Epithelial cell of proximal tubule (primary cell): ENCODE measurements at regions not wholly inside any gene's neighbourhood (a gene's known extent, or its start where the extent isn't known, plus 50 kb on each side); places are given as distances from the start of the nearest gene placed in this dataset.
A peak's percentile ranks its signal among the peaks of the same experiment; 100 is the strongest.

ENCODE experiments used
- DNase-seq: peaks from one replicate; pipeline ENCODE4 v3.0.0-alpha.2; 2011; ENCODE audit warnings: low read depth
- H3K4me3 ChIP-seq: 2 replicates; pipeline ENCODE4 v1.5.1; 2011; ENCODE audit warnings: low read depth, mild to moderate bottlenecking, low read length
- TF ChIP-seq, protein P1 (sequence below): conservative IDR thresholded peaks from 2 replicates; pipeline ENCODE4 v1.5.1; 2012; ENCODE audit warnings: low read depth, mild to moderate bottlenecking, low read length

- TF ChIP-seq, protein P1, sequence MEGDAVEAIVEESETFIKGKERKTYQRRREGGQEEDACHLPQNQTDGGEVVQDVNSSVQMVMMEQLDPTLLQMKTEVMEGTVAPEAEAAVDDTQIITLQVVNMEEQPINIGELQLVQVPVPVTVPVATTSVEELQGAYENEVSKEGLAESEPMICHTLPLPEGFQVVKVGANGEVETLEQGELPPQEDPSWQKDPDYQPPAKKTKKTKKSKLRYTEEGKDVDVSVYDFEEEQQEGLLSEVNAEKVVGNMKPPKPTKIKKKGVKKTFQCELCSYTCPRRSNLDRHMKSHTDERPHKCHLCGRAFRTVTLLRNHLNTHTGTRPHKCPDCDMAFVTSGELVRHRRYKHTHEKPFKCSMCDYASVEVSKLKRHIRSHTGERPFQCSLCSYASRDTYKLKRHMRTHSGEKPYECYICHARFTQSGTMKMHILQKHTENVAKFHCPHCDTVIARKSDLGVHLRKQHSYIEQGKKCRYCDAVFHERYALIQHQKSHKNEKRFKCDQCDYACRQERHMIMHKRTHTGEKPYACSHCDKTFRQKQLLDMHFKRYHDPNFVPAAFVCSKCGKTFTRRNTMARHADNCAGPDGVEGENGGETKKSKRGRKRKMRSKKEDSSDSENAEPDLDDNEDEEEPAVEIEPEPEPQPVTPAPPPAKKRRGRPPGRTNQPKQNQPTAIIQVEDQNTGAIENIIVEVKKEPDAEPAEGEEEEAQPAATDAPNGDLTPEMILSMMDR = no peak
- no peak for DNase-seq
- no peak overlapping the region for H3K4me3 ChIP-seq
Measured at GRCh38 chr2:126792186-126792585, 106.5 kb upstream of the TEX51 start.

- TF ChIP-seq, protein P1 = no peak
- DNase-seq = no peak
- no peak overlapping the region for H3K4me3 ChIP-seq
Measured at GRCh38 chr2:126792993-126793392, 105.7 kb upstream of the TEX51 start.

DNA sequence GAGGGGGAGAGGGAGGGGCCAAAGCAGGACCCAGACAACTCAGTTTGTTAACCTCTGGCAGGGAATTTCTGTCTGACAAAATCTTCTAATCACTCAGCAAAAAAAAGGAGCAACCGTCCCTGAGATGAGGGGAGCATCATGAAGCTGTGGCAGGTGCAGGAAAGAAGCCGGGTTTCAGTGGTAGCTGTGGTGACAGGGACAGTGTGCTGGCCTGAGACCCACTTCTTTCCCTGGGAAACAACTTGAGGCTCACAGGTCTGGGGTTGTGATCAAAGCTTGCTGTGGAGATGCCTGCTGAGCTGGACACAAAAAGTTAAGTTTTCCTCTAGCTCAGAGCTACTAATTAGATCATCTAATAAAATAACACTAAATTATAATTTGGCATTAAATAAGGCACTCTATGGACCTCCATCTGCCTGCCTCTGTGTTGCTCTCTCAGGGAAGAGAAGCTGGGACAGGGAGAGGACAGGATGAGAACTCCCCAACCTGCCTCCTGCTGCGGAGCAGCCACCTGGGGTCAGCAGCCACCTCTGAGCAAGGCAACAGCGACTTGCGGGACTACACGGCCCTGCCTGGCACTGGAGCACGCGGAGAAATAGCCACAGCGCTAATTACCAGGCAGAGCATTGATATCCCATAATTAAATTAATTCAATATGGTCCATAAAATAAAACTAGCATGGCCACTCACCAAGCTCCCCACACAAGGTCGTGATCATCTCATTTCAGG lies 104.6 kb upstream of the TEX51 start:
- TF ChIP-seq, protein P1 = peak; percentile 21
- no peak for DNase-seq
- H3K4me3 ChIP-seq = no peak overlapping the region

DNA sequence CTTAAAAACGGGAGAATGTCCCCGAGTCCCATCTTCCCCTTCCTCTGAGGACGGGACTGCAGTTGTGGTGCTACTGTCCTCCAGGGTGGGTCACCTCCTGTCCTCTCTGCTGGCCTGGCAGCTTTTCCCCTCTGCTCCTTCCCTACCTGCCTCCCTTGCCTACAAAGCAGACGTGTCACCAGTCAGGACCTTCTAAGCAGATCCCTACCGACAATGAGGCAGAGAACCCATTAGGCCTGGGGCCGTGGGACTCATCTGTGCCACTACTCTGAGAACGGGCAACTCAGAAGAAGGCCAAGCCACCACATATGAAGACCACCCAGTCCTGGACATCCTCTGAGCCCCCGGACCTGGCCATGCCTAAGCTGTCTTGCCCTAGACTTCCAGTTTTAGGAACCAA lies 103.0 kb upstream of the TEX51 start:
- no peak for DNase-seq
- no peak overlapping the region for H3K4me3 ChIP-seq
- TF ChIP-seq, protein P1 = no peak

DNA sequence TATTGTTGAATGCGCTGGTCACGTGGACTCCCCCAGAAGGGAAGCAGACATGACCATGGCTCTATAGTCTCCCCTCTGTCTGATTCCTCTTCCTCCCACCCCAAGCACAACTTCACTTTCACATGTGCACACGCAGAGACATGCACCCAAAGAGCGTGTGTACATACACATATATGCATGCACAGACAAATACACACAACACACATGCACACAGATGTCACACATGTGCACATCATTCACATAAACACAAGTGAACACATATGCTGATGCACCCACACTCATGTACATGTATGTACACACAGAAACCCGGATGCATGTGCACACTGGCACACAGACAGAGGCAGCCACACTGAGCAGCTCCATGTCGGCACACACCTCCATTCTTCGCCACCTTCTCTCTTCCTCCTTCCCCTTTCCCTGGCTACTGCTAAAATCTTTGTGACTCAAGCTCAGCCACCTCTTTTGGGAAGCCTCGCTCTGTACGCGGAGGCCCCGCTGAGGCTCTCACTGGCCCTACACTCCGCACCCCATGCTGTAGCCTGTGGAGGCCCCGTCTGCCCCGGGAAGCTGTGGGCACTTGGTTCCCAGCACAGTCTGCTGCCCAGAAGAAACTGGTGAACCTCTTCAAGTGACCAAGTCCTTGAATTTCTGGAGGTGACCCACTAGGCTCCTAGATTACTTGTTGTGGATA lies 101.6 kb upstream of the TEX51 start:
- TF ChIP-seq, protein P1 = no peak
- no peak overlapping the region for H3K4me3 ChIP-seq
- no peak for DNase-seq

DNA sequence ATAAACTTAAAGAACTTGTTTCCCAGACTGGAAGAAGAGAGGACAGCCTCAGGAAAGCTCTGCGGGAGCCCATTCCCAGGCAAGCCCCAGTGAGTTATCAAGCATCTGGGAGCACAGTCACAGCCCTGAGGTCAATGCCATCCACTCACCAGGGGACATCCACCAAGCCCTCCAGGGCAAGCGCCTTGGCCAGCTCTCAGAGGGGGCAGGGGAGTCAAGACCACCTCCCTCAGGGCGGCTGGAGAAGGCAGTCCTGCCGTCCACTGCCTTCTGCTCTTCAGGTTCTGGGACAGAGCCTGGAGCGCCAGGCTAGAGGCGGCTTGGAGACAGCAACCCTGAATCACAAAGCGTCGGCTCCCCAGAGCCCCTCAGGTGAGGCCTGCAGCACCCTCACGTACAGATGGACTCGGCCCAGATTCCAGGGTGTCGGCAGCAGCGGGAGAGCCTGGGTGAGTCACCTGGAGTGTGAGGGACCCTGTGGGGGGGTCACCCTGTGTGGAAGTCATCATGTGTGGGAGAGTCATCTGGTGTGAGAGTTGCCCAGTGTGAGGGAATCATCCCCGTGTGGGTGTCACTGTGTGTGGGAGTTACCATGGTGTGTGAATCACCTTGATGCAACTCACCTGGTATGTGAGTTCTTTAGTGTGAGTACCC lies 100.9 kb upstream of the TEX51 start:
- TF ChIP-seq, protein P1 = no peak
- no peak for DNase-seq

More for the DNA sequence above, 100.9 kb upstream of the TEX51 start:
- H3K4me3 ChIP-seq = no peak overlapping the region
